ENCODE measurements at regions not wholly inside any gene's neighbourhood (a gene's known extent, or its start where the extent isn't known, plus 50 kb on each side); places are given as distances from the start of the nearest gene placed in this dataset.

DNA sequence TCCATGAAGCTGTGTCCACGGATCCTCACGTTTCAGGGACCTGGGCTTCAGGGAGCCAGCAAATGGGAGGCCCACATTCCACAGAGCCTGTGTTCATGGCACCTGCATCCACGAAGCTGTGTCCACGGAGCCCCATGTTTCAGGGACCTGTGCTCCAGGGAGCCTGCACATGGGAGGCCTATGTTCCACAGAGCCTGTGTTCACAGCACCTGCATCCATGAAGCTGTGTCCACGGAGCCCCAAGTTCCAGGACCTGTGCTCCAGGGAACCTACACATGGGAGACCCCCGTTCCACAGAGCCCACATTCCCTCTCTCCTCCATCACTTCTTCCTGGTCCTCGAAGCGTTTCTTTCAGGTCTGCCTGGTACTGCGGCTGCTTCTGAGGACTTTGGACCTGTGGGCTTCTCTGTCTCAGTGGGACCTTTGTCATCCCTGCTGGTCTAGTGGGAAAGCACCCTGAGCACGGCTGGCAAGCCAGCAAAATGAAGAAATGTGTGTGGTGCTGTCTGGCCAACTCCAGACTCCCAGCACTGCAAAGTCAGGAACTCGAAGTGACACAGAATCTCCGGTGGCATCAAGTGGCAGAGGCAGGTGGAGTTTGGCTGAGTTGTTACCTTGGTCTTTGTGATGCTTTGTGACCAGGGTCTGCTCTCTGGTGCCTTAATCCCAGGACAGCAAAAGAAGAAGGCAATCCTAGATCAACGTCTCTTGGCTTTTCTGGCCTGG, 245.9 kb downstream of the DLL1 start:
- TF ChIP-seq, protein P1, sequence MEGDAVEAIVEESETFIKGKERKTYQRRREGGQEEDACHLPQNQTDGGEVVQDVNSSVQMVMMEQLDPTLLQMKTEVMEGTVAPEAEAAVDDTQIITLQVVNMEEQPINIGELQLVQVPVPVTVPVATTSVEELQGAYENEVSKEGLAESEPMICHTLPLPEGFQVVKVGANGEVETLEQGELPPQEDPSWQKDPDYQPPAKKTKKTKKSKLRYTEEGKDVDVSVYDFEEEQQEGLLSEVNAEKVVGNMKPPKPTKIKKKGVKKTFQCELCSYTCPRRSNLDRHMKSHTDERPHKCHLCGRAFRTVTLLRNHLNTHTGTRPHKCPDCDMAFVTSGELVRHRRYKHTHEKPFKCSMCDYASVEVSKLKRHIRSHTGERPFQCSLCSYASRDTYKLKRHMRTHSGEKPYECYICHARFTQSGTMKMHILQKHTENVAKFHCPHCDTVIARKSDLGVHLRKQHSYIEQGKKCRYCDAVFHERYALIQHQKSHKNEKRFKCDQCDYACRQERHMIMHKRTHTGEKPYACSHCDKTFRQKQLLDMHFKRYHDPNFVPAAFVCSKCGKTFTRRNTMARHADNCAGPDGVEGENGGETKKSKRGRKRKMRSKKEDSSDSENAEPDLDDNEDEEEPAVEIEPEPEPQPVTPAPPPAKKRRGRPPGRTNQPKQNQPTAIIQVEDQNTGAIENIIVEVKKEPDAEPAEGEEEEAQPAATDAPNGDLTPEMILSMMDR (IDR thresholded peaks at IDR 0.05; ENCODE audit: low read depth, low read length, poor library complexity, severe bottlenecking) = no peak
- TF ChIP-seq EZH2phosphoT487 (IDR thresholded peaks at IDR 0.05; ENCODE audit: borderline replicate concordance, low read length) = no peak
